ENCODE measurements at regions not wholly inside any gene's neighbourhood (a gene's known extent, or its start where the extent isn't known, plus 50 kb on each side); places are given as distances from the start of the nearest gene placed in this dataset.

DNA sequence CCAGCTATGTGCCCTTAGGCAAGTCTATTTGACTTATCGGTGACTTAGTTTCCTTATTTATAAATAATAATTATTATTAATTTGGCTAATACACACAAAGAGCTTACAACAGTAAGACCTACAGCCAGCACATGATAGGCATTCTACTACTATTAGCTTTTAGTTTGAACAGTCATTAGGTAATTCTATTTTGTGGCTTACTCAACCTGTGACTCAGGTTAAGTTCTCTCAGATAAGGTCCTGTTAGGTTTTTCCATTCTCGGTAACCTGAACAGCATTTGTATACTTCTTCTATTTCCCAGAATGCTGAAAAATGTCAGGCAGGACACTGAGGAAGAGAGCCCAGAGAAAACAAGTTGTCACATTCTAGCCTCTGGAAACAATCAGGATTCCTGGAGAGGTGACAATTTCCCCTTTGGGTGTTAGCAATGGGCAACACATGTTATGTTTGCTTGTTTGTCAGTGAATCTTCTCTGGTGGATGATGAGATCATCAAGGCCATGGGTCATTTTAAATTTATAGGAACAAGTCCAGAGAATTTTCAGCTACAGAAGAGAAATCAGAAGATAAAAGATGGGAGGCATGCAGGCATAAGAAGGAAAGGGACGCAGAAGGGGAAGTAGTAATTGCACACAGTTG, 2144.7 kb downstream of the PCDH7 start:
- DNase-seq (ENCODE audit: low read depth), result no peak
- no peak overlapping the region for H3K4me3 ChIP-seq (ENCODE audit: low read depth, low read length)
- TF ChIP-seq, protein P1, sequence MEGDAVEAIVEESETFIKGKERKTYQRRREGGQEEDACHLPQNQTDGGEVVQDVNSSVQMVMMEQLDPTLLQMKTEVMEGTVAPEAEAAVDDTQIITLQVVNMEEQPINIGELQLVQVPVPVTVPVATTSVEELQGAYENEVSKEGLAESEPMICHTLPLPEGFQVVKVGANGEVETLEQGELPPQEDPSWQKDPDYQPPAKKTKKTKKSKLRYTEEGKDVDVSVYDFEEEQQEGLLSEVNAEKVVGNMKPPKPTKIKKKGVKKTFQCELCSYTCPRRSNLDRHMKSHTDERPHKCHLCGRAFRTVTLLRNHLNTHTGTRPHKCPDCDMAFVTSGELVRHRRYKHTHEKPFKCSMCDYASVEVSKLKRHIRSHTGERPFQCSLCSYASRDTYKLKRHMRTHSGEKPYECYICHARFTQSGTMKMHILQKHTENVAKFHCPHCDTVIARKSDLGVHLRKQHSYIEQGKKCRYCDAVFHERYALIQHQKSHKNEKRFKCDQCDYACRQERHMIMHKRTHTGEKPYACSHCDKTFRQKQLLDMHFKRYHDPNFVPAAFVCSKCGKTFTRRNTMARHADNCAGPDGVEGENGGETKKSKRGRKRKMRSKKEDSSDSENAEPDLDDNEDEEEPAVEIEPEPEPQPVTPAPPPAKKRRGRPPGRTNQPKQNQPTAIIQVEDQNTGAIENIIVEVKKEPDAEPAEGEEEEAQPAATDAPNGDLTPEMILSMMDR (conservative IDR thresholded peaks at IDR 0.05; ENCODE audit: low read depth, low read length), result no peak

DNA sequence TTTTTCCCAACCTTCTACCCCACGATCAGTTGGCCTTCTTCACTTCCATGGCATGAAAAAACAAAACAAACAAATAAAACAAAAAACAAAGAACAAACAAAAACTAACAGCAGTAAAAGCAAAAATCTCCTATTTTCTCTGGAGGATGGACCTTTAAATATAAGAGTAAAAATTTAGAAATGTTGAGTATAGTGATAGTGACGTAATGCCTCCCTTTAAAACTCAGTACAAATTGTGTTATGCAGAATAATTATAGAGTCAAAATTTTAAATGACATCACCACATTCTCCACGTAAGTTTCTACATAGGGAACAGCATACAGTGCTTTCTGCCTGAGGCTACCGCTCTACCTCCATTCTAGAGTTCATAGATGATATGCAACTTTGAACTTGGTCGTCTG, 2156.4 kb downstream of the PCDH7 start:
- no peak for DNase-seq (ENCODE audit: low read depth)
- no peak overlapping the region for H3K4me3 ChIP-seq (ENCODE audit: low read depth, low read length)
- TF ChIP-seq, protein P1 (conservative IDR thresholded peaks at IDR 0.05; ENCODE audit: low read depth, low read length), result no peak

DNA sequence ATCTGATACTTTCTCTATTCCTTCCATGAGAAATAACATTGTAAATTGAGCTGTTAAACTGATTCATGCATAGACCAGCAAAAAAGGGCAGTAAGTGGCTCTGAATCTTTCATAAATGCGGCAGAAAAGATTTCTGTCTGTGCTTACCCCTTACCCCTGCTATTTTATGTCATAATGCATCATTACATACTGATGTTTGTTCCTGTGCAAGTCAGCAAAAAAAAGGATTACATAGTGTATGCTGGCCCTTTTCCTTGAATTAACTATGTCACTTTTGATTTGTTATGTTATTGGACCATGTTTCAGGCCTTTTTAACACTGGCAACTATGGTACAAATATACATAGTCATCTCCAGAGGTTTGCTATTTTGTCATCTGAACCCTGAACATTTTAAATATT, 2159.7 kb downstream of the PCDH7 start:
- TF ChIP-seq, protein P1 (conservative IDR thresholded peaks at IDR 0.05; ENCODE audit: low read depth, low read length), result no peak
- H3K4me3 ChIP-seq (ENCODE audit: low read depth, low read length), result no peak overlapping the region
- no peak for DNase-seq (ENCODE audit: low read depth)

DNA sequence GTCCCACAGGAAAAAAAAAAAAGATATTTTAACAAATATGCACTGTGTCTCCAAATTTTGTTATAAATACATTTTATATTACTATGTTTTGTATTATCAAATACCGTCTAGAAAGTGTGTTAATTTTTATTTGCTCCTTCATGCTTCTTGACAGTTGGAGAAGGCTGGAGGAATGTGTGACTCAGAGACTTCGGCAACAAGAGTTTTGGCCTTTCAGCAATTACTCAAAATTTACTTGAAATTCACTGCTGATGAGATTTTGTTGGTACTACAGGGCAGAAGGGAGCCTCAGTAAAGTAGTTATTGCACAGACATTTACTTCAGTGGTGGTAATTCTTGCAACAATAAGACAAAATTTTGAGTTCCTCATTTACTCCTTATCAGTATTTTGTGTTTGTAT, 2164.0 kb downstream of the PCDH7 start:
- no peak for DNase-seq (ENCODE audit: low read depth)
- TF ChIP-seq, protein P1 (conservative IDR thresholded peaks at IDR 0.05; ENCODE audit: low read depth, low read length), result no peak
- no peak overlapping the region for H3K4me3 ChIP-seq (ENCODE audit: low read depth, low read length)

DNA sequence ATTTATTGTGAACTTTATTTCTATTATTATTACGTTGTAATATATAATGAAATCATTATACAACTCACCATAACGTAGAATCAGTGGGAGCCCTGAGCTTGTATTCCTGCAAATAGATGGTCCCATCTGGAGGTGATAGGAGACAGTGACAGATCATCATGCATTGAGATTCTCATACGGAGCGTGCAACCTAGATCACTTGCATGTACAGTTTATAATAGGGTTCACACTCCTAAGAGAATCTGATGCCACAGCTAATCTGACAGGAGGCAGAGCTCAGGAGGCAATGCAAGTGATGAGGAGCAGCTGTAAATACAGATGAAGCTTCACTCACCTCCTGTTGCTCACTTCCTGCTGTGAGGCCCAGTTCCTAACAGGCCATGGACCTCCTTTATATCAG, 2170.2 kb downstream of the PCDH7 start:
- TF ChIP-seq, protein P1 (conservative IDR thresholded peaks at IDR 0.05; ENCODE audit: low read depth, low read length), result no peak
- DNase-seq (ENCODE audit: low read depth), result no peak
- H3K4me3 ChIP-seq (ENCODE audit: low read depth, low read length), result no peak overlapping the region

DNA sequence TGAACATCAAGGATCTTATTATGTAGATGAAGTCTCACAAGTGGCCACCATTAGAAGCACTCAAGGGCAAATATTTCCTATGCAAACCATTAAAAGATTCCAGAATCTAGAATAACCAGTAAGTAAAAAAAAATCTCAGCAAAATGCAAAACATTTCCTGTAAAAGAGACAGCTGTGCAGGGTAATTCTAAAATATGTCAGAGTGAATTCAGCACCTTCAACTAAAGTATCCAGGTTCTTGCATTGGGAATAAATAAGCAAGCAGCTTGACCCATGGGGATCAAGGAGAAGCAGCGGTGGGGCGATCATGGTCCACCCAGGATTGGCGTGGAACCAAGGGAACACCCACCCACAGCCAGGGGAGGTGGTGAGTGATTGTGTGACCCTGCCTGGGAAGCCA, 2188.9 kb downstream of the PCDH7 start:
- no peak overlapping the region for H3K4me3 ChIP-seq (ENCODE audit: low read depth, low read length)
- DNase-seq (ENCODE audit: low read depth), result no peak
- TF ChIP-seq, protein P1 (conservative IDR thresholded peaks at IDR 0.05; ENCODE audit: low read depth, low read length), result no peak

DNA sequence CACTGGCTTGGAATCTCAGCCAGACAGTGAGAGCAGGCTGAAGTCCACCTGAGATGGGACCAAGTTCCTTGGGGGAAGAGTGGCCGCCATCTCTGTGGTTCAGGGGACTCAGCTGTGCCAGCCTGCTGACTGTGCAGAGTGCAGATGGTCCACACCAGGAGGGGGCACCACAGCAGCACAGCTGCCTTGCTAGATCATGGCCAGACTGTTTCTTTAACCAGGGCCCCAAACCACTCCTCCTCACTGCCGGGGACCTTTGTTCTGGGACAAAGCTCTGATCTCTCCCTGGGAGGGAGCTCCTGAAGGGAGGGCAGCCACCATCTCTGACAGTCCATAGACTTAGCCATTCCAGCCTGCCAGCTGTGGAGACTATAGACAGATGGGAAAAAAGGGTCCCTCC, 2189.6 kb downstream of the PCDH7 start:
- TF ChIP-seq, protein P1 (conservative IDR thresholded peaks at IDR 0.05; ENCODE audit: low read depth, low read length), result no peak
- no peak for DNase-seq (ENCODE audit: low read depth)
- no peak overlapping the region for H3K4me3 ChIP-seq (ENCODE audit: low read depth, low read length)
